Liver (tissue), 3 donors: ENCODE measurements at regions not wholly inside any gene's neighbourhood (a gene's known extent, or its start where the extent isn't known, plus 50 kb on each side); places are given as distances from the start of the nearest gene placed in this dataset.

Experiments
- ATF3 ChIP-seq: IDR thresholded peaks from 2 replicates; pipeline ENCODE4 v1.6.1; 2016; ENCODE audit warnings: antibody characterized with exemption
- CTCF ChIP-seq: fragments of 150-350 bp; IDR thresholded peaks from 2 replicates; pipeline ENCODE4 v1.5.1; 2017; ENCODE audit warnings: improper control_type of control experiment, low read depth, low read length; ENCODE audit not compliant: missing input control
- EGR1 ChIP-seq, 2 donors: IDR thresholded peaks; 2 replicates each; pipeline ENCODE4 v1.6.1; 2016 to 2018; ENCODE audit warnings: antibody characterized with exemption in 2 of 2, low read depth in 2 of 2
- FOXA1 ChIP-seq: IDR thresholded peaks from 2 replicates; pipeline ENCODE4 v1.6.1; 2016; ENCODE audit warnings: antibody characterized with exemption
- JUND ChIP-seq, 2 donors: IDR thresholded peaks; 2 replicates each; pipeline ENCODE4 v1.6.1; 2016; ENCODE audit warnings: antibody characterized with exemption in 2 of 2
- MAX ChIP-seq: IDR thresholded peaks from 2 replicates; pipeline ENCODE4 v1.6.1; 2016; ENCODE audit warnings: antibody characterized with exemption
- RAD21 ChIP-seq, 2 donors: IDR thresholded peaks; 2 replicates each; pipeline ENCODE4 v1.6.1; 2016; ENCODE audit warnings: antibody characterized with exemption in 2 of 2, mild to moderate bottlenecking in 2 of 2
- TAF1 ChIP-seq: conservative IDR thresholded peaks from 2 replicates; pipeline ENCODE4 v1.6.1; 2016; ENCODE audit warnings: antibody characterized with exemption, mild to moderate bottlenecking
- ZBTB33 ChIP-seq: IDR thresholded peaks from 2 replicates; pipeline ENCODE4 v1.6.1; 2016; ENCODE audit warnings: antibody characterized with exemption
- donor health status: healthy.
- donor health status: healthy.

- TF ChIP-seq ATF3: no peak
- TF ChIP-seq CTCF: no peak
- TF ChIP-seq TAF1: no peak
- TF ChIP-seq FOXA1: no peak
- no peak for TF ChIP-seq RAD21 (IDR thresholded peaks at IDR 0.05)
- TF ChIP-seq EGR1 (IDR thresholded peaks at IDR 0.05; ENCODE audit: low read depth in 2 of 2): no peak
- no peak for TF ChIP-seq JUND (IDR thresholded peaks at IDR 0.05)
- no peak for TF ChIP-seq MAX
- no peak for TF ChIP-seq ZBTB33
Observed at GRCh38 chr7:131829947-131830558, 273.6 kb upstream of the PODXL start.
